Right lobe of liver (tissue), 4 donors: ENCODE measurements at regions not wholly inside any gene's neighbourhood (a gene's known extent, or its start where the extent isn't known, plus 50 kb on each side); places are given as distances from the start of the nearest gene placed in this dataset.

Experiments
- POLR2A ChIP-seq: fragments of 450-650 bp; IDR thresholded peaks from one replicate; pipeline ENCODE4 v1.6.1; 2017; ENCODE audit warnings: antibody characterized with exemption, mild to moderate bottlenecking
- TF ChIP-seq, protein P1 (sequence below), 4 donors: fragments of 200-600 bp in 3 of 4; fragments of 450-650 bp in 1 of 4; IDR thresholded peaks; one replicate each; pipeline versions ENCODE4 v1.5.1 to v1.8.0; 2016 to 2022; ENCODE audit warnings: antibody characterized with exemption in 4 of 4, mild to moderate bottlenecking in 2 of 4
- donor health status: DM: no; HTN: no; CAD: no.
- donor health status: DM: no; HTN: no; CAD: no.
- donor health status: DM: no; HTN: yes; CAD: no.

DNA sequence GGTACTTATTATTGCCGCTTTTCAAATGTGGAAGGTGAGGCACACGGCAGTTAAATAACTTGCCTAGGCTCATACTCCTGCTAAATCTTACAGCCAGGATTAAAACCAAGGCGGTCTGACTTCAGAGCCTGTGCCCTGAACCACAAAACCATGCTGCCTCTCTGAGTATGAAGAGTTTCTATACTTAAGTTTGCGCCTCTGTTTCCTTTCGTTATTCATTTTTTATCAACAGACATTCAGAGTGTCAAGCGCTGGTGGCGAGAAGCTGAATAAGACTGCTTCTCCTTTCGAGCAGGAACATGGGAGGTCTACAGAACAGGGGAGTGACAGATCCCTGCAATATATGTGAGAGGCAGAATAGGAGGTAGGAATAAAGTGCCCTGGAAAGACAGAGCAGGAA, 96.0 kb upstream of the DUSP10 start:
- TF ChIP-seq, protein P1, sequence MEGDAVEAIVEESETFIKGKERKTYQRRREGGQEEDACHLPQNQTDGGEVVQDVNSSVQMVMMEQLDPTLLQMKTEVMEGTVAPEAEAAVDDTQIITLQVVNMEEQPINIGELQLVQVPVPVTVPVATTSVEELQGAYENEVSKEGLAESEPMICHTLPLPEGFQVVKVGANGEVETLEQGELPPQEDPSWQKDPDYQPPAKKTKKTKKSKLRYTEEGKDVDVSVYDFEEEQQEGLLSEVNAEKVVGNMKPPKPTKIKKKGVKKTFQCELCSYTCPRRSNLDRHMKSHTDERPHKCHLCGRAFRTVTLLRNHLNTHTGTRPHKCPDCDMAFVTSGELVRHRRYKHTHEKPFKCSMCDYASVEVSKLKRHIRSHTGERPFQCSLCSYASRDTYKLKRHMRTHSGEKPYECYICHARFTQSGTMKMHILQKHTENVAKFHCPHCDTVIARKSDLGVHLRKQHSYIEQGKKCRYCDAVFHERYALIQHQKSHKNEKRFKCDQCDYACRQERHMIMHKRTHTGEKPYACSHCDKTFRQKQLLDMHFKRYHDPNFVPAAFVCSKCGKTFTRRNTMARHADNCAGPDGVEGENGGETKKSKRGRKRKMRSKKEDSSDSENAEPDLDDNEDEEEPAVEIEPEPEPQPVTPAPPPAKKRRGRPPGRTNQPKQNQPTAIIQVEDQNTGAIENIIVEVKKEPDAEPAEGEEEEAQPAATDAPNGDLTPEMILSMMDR (IDR thresholded peaks at IDR 0.05) = no peak
- TF ChIP-seq POLR2A = no peak
